ENCODE measurements at regions not wholly inside any gene's neighbourhood (a gene's known extent, or its start where the extent isn't known, plus 50 kb on each side); places are given as distances from the start of the nearest gene placed in this dataset.
"Not testable (repeated sequence)": the region's sequence is repeated elsewhere in the genome, so short reads cannot be mapped to it uniquely, and the experiment has no call there.

- Histone ChIP-seq H3K27ac (peak overlapping the region; percentile 56), H3K4me3 (peak overlapping the region; percentile 43), H3K9me3 (no peaks in the 10 kb centered on the region), H3K4me1 (peaks cover 5% of the 10 kb centered on the region), H3K36me3 (no peaks in the 10 kb centered on the region), H3K9ac (ENCODE audit: low read depth in 2 of 2, low read length in 2 of 2) (peak overlapping the region in 1 of 2 donors; percentile 70), H3K27me3 (no peaks in the 10 kb centered on the region)
- DNase-seq: peak; percentile 86
- intact Hi-C loops (cut with DNase I): no loop called here
- no peak for TF ChIP-seq CTCF (IDR thresholded peaks at IDR 0.05)
Measured at GRCh38 chr10:31133792-31134310, 102.2 kb upstream of the ZNF438 start.

GRCh38 chr10:31134311-31134952 is 102.8 kb upstream of the ZNF438 start:
- Histone ChIP-seq H3K9ac (ENCODE audit: low read depth in 2 of 2, low read length in 2 of 2) (peak overlapping the region; percentile 40 to 71), H3K36me3 (no peaks in the 10 kb centered on the region), H3K4me3 (peak overlapping the region; percentile 43), H3K4me1 (peaks cover 5% of the 10 kb centered on the region), H3K27me3 (no peaks in the 10 kb centered on the region), H3K9me3 (no peaks in the 10 kb centered on the region), H3K27ac (peak overlapping the region; percentile 56)
- no peak for TF ChIP-seq CTCF (IDR thresholded peaks at IDR 0.05)
- intact Hi-C loops (cut with DNase I): no loop called here
- no peak for DNase-seq

DNA sequence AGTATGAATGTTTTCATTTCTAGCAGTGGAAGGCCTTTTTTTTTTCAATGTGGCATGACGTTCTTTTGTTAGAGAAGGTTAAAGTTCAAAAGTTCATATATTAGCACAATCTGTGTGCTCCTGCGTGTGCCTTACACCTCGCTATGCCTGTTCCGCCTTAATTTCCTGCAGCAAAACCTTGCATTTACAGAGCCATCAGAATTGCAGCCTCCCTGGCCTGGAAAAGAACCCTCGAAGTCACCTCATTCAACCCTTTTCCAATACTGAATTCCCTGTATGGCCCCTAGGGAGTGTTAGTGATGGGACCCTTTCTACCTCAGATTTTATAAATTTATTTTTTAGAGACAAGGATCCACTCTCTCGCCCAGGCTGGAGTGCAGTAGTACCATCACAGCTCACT is 103.5 kb upstream of the ZNF438 start:
- no peak for DNase-seq
- no peaks in the 10 kb centered on the region for H3K27me3 ChIP-seq
- H3K9me3 ChIP-seq: no peaks in the 10 kb centered on the region
- H3K9ac ChIP-seq (ENCODE audit: low read depth in 2 of 2, low read length in 2 of 2): no peak overlapping the region
- H3K27ac ChIP-seq: no peak overlapping the region
- peaks cover 5% of the 10 kb centered on the region for H3K4me1 ChIP-seq
- no peak for TF ChIP-seq CTCF (IDR thresholded peaks at IDR 0.05)
- H3K36me3 ChIP-seq: no peaks in the 10 kb centered on the region
- intact Hi-C loops (cut with DNase I): no loop called here
- H3K4me3 ChIP-seq: no peak overlapping the region

DNA sequence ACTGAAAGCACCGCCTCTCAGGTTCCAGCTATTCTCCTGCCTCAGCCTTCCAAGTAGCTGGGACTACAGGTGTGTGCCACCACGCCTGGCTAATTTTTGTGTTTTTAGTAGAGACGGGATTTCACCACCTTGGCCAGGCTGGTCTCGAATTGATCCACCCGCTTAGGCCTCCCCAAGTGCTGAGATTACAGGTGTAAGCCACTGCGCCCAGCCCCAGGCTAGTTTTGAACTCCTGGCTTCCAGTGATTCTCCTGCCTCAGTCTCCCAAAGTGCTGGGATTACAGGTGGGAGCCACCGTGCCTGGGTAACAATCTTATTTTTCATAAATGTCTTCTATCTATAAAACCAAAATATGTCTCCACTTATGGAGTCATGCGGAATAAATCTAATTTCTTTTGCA is 104.1 kb upstream of the ZNF438 start:
- H3K27me3 ChIP-seq; H3K4me1 ChIP-seq; H3K4me3 ChIP-seq; intact Hi-C loops (cut with DNase I); H3K9ac ChIP-seq (ENCODE audit: low read depth in 2 of 2, low read length in 2 of 2); DNase-seq; H3K9me3 ChIP-seq; H3K27ac ChIP-seq; H3K36me3 ChIP-seq: not testable (repeated sequence)

- Histone ChIP-seq H3K9ac (ENCODE audit: low read depth in 2 of 2, low read length in 2 of 2) (no peak overlapping the region), H3K27me3 (no peaks in the 10 kb centered on the region), H3K4me3 (no peak overlapping the region), H3K9me3 (no peaks in the 10 kb centered on the region), H3K4me1 (peaks cover 5% of the 10 kb centered on the region), H3K27ac (no peak overlapping the region), H3K36me3 (no peaks in the 10 kb centered on the region)
- no peak for TF ChIP-seq CTCF (IDR thresholded peaks at IDR 0.05)
- intact Hi-C loops (cut with DNase I): no loop called here
- no peak for DNase-seq
Measured at GRCh38 chr10:31136386-31136785, 104.7 kb upstream of the ZNF438 start.

All from colonic mucosa (tissue), 4 donors.